B cell (primary cell): ENCODE measurements at regions not wholly inside any gene's neighbourhood (a gene's known extent, or its start where the extent isn't known, plus 50 kb on each side); places are given as distances from the start of the nearest gene placed in this dataset.

Source experiments
- CTCF ChIP-seq: fragments of 200-600 bp; IDR thresholded peaks from one replicate; pipeline ENCODE4 v1.8.0; 2022; ENCODE audit warnings: antibody characterized with exemption, mild to moderate bottlenecking
- EZH2 ChIP-seq: IDR thresholded peaks from 2 replicates; pipeline ENCODE4 v1.6.1; 2012; ENCODE audit warnings: borderline replicate concordance, low read depth, mild to moderate bottlenecking, moderate library complexity, low read length; ENCODE audit not compliant: insufficient read depth, poor library complexity, severe bottlenecking

GRCh38 chr11:43012606-43013005 is 299.2 kb upstream of the API5 start:
- TF ChIP-seq EZH2: no peak
- TF ChIP-seq CTCF: no peak
